ENCODE measurements at regions not wholly inside any gene's neighbourhood (a gene's known extent, or its start where the extent isn't known, plus 50 kb on each side); places are given as distances from the start of the nearest gene placed in this dataset.

- no peak for DNase-seq (ENCODE audit: low read depth in 2 of 2)
Measured at GRCh38 chr3:25000971-25001591, 427.0 kb upstream of the RARB start.

GRCh38 chr3:25002052-25002451, 426.0 kb upstream of the RARB start:
- no peak for DNase-seq (ENCODE audit: low read depth in 2 of 2)

- DNase-seq (ENCODE audit: low read depth in 2 of 2) = no peak
Measured at GRCh38 chr3:25007974-25008658, 419.9 kb upstream of the RARB start.

- no peak for DNase-seq (ENCODE audit: low read depth in 2 of 2)
Measured at GRCh38 chr3:25009665-25010064, 418.4 kb upstream of the RARB start.

GRCh38 chr3:25015599-25015998, 412.5 kb upstream of the RARB start:
- DNase-seq (ENCODE audit: low read depth in 2 of 2) = no peak

- DNase-seq (ENCODE audit: low read depth in 2 of 2) = no peak
Measured at GRCh38 chr3:25018909-25019308, 409.2 kb upstream of the RARB start.

- DNase-seq (ENCODE audit: low read depth in 2 of 2) = no peak
Measured at GRCh38 chr3:25019506-25019905, 408.6 kb upstream of the RARB start.

GRCh38 chr3:25021816-25022215, 406.2 kb upstream of the RARB start:
- no peak for DNase-seq (ENCODE audit: low read depth in 2 of 2)

- DNase-seq (ENCODE audit: low read depth in 2 of 2) = no peak
Measured at GRCh38 chr3:25023876-25024275, 404.2 kb upstream of the RARB start.

GRCh38 chr3:25025236-25025635, 402.8 kb upstream of the RARB start:
- no peak for DNase-seq (ENCODE audit: low read depth in 2 of 2)

- DNase-seq (ENCODE audit: low read depth in 2 of 2) = no peak
Measured at GRCh38 chr3:25027650-25028049, 400.4 kb upstream of the RARB start.

GRCh38 chr3:25029820-25030219, 398.2 kb upstream of the RARB start:
- no peak for DNase-seq (ENCODE audit: low read depth in 2 of 2)

- no peak for DNase-seq (ENCODE audit: low read depth in 2 of 2)
Measured at GRCh38 chr3:25032344-25032743, 395.7 kb upstream of the RARB start.

- DNase-seq (ENCODE audit: low read depth in 2 of 2) = no peak
Measured at GRCh38 chr3:25033407-25034029, 394.5 kb upstream of the RARB start.

GRCh38 chr3:25035526-25035925, 392.5 kb upstream of the RARB start:
- DNase-seq (ENCODE audit: low read depth in 2 of 2) = no peak

GRCh38 chr3:25036633-25037032, 391.4 kb upstream of the RARB start:
- DNase-seq (ENCODE audit: low read depth in 2 of 2) = no peak

GRCh38 chr3:25037049-25037547, 391.0 kb upstream of the RARB start:
- DNase-seq (ENCODE audit: low read depth in 2 of 2) = no peak

GRCh38 chr3:25038271-25038670, 389.8 kb upstream of the RARB start:
- DNase-seq (ENCODE audit: low read depth in 2 of 2) = no peak

GRCh38 chr3:25038922-25039321, 389.1 kb upstream of the RARB start:
- DNase-seq (ENCODE audit: low read depth in 2 of 2) = no peak

GRCh38 chr3:25040748-25041147, 387.3 kb upstream of the RARB start:
- no peak for DNase-seq (ENCODE audit: low read depth in 2 of 2)

GRCh38 chr3:25041871-25042584, 386.0 kb upstream of the RARB start:
- DNase-seq (ENCODE audit: low read depth in 2 of 2) = no peak

- DNase-seq (ENCODE audit: low read depth in 2 of 2) = no peak
Measured at GRCh38 chr3:25043177-25043576, 384.9 kb upstream of the RARB start.

Data from stimulated activated CD8-positive, alpha-beta memory T cell treated with anti-CD3 and anti-CD28 coated beads, Interleukin-7, amount 100 ng/mL, for 1 hour (primary cell).